ENCODE measurements at regions not wholly inside any gene's neighbourhood (a gene's known extent, or its start where the extent isn't known, plus 50 kb on each side); places are given as distances from the start of the nearest gene placed in this dataset.

- TF ChIP-seq POLR2A (IDR thresholded peaks at IDR 0.05) = no peak
- no peak for TF ChIP-seq CTCF (IDR thresholded peaks at IDR 0.05)
Measured at GRCh38 chr7:54166419-54166818, 375.8 kb upstream of the VSTM2A start.
